Psoas muscle (tissue), 7 donors: ENCODE measurements at regions not wholly inside any gene's neighbourhood (a gene's known extent, or its start where the extent isn't known, plus 50 kb on each side); places are given as distances from the start of the nearest gene placed in this dataset.

ENCODE experiments used
- ATAC-seq, 4 donors: fragments of 200-7000 bp; cut with Tn5 transposase; one replicate each; pipeline ENCODE4 v1.9.1; 2020; ENCODE audit warnings: moderate library complexity in 3 of 4, mild to moderate bottlenecking in 2 of 4
- DNase-seq, 2 donors: peaks; one replicate each; pipeline ENCODE4 v3.0.0-alpha.2; 2020
- H3K27ac ChIP-seq: fragments of 200-600 bp; one replicate; pipeline ENCODE4 v1.8.0; 2022
- H3K27me3 ChIP-seq, 3 donors: fragments of 200-600 bp in 1 of 3; one replicate each; pipeline versions ENCODE4 v1.6.1 to v1.8.0; 2013 to 2022; ENCODE audit warnings: low read length in 2 of 3, mild to moderate bottlenecking in 2 of 3, moderate library complexity in 1 of 3; ENCODE audit not compliant: insufficient read depth in 3 of 3
- H3K36me3 ChIP-seq, 2 donors: fragments of 200-600 bp in 1 of 2; one replicate each; pipeline versions ENCODE4 v1.6.1 to v1.8.0; 2013 to 2022; ENCODE audit warnings: low read depth in 1 of 2, mild to moderate bottlenecking in 1 of 2, moderate library complexity in 1 of 2; ENCODE audit not compliant: insufficient read depth in 1 of 2
- H3K4me1 ChIP-seq: fragments of 200-600 bp; one replicate; pipeline ENCODE4 v1.8.0; 2022
- H3K4me3 ChIP-seq: fragments of 200-600 bp; one replicate; pipeline ENCODE4 v1.8.0; 2022; ENCODE audit warnings: mild to moderate bottlenecking
- H3K9me3 ChIP-seq: fragments of 200-600 bp; one replicate; pipeline ENCODE4 v1.8.0; 2022
- WGBS, 3 donors: extraction: QIAGEN DNeasy Blood & Tissue Kit; methylation state at CpG; one replicate each; pipeline versions ENCODE4 v1.1.6 to v1.1.7; 2013; 5-methylcytosine and 5-hydroxymethylcytosine counted together
- intact Hi-C, 2 donors: fragments of 100-400 bp; cut with DNase I; formaldehyde crosslinking; loops; one replicate each; pipeline versions ENCODE4 v1.11.0 to v1.14.2; 2022
- TF ChIP-seq, protein P1 (sequence below): fragments of 200-600 bp; IDR thresholded peaks from one replicate; pipeline ENCODE4 v1.8.0; 2022; ENCODE audit warnings: antibody characterized with exemption
- donor health status: healthy with polysubstance abuse.
- donor health status: DM: no; HTN: no; CAD: no; lungs with moderate emphysema.
- donor health status: Bipolar disorder and iron deficiency.
- donor health status: healthy.
- donor health status: DM: yes; HTN: yes; CAD: no.
- donor health status: DM: no; HTN: no; CAD: no.
- donor health status: DM: yes; HTN: yes; CAD: no.

DNA sequence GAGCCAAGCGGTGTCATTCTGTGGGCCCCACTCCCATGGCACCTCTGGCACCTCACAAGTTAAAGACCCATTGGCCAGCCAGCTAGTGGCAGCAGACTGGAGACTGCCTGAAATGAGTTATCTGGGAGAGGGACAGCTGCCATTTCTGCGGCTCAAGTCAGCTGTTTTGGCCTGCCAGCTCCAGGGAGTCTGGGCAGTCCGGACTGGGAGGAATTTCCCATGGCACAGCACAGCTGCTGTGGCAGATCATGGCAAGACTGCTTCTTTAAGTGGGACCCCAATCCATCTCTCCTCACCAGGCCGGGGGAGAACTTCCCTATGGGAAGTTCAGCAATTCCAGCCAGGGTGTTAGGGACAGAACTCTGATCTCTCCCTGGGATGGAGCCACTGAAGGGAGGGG lies 2187.6 kb upstream of the CELF4 start:
- Histone ChIP-seq H3K36me3 (no peaks in the 10 kb centered on the region), H3K9me3 (no peaks in the 10 kb centered on the region), H3K27ac (no peak overlapping the region), H3K4me1 (no peaks in the 10 kb centered on the region), H3K4me3 (no peak overlapping the region), H3K27me3 (no peaks in the 10 kb centered on the region)
- peak in 1 of 2 donors; percentile 29 for DNase-seq
- WGBS, 3 donors: 35 to 45% (median 35%) methylated on average over 4 of the region's 4 CpGs
- TF ChIP-seq, protein P1, sequence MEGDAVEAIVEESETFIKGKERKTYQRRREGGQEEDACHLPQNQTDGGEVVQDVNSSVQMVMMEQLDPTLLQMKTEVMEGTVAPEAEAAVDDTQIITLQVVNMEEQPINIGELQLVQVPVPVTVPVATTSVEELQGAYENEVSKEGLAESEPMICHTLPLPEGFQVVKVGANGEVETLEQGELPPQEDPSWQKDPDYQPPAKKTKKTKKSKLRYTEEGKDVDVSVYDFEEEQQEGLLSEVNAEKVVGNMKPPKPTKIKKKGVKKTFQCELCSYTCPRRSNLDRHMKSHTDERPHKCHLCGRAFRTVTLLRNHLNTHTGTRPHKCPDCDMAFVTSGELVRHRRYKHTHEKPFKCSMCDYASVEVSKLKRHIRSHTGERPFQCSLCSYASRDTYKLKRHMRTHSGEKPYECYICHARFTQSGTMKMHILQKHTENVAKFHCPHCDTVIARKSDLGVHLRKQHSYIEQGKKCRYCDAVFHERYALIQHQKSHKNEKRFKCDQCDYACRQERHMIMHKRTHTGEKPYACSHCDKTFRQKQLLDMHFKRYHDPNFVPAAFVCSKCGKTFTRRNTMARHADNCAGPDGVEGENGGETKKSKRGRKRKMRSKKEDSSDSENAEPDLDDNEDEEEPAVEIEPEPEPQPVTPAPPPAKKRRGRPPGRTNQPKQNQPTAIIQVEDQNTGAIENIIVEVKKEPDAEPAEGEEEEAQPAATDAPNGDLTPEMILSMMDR: no peak
- intact Hi-C loops: no loop called here
- ATAC-seq: no peak

DNA sequence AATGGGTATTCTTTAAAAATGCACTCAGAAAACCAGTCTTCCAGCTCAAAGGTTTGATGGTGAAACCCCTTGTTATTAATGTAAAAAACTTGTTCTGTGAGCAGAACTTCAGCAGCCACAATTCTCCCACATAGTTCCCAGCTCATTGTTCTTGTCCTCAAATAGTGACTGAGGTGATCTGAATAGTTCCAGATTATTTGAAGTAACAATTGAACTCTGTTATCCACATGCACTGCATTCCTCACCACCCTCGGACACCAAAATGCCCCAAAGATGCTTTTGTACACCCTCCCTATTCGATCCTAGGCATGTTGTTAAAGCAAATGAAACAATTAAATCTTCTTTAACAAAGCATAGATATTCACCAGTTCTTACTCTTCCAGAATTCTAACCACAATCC lies 2186.8 kb upstream of the CELF4 start:
- 20 to 33% (median 22%) methylated on average over 2 of the region's 2 CpGs for WGBS, 3 donors
- Histone ChIP-seq H3K9me3 (no peaks in the 10 kb centered on the region), H3K4me3 (no peak overlapping the region), H3K4me1 (no peaks in the 10 kb centered on the region), H3K36me3 (no peaks in the 10 kb centered on the region), H3K27me3 (no peaks in the 10 kb centered on the region), H3K27ac (no peak overlapping the region)
- no peak for DNase-seq
- no peak for ATAC-seq
- TF ChIP-seq, protein P1: no peak
- intact Hi-C loops: no loop called here

DNA sequence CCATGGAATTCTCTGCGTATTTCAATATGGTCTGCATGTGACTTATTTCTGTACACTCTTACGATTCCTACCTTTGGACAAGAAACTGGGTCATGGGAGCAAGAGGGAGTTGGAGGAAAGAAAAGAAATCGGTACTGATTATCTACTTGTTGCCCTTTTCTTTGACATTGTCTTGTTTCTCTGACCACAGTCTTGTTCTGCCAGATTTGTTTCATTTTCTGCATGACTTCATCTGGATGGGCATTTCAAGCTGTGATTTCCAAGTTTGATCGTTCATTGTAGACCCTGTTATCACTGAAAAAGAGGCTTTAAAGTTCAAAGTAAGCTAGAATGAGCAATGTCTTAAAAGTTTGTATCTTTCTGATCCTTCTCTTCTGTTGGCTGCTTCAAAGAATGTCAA lies 2186.3 kb upstream of the CELF4 start:
- TF ChIP-seq, protein P1: no peak
- H3K4me3 ChIP-seq: no peak overlapping the region
- no peaks in the 10 kb centered on the region for H3K9me3 ChIP-seq
- H3K27me3 ChIP-seq: no peaks in the 10 kb centered on the region
- ATAC-seq (no peak), DNase-seq (no peak)
- 43 to 62% (median 57%) methylated on average over 4 of the region's 4 CpGs for WGBS, 3 donors
- H3K27ac ChIP-seq: no peak overlapping the region
- intact Hi-C loops: no loop called here
- no peaks in the 10 kb centered on the region for H3K36me3 ChIP-seq
- H3K4me1 ChIP-seq: no peaks in the 10 kb centered on the region

DNA sequence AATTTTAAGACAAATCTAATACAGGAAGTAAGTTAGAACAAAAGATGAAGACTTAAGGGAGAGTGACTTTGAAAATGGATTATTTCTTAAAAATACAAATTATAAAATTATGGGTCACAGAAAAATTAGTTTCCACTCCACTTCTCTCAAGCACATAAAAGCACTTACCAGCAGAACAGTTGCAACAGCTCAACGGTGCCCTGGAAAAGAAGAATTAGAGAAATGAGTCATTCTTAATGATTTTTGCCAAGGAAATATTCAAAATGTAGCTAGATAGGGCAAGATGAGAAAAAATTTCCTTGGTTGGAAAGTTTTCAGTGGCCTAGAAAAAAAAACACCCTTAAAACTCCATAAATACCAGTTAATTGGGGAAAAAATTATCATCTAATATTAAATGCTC lies 2185.6 kb upstream of the CELF4 start:
- no peaks in the 10 kb centered on the region for H3K27me3 ChIP-seq
- 29 to 38% (median 35%) methylated on average over 1 of the region's 1 CpG for WGBS, 3 donors
- H3K4me3 ChIP-seq: no peak overlapping the region
- H3K36me3 ChIP-seq: no peaks in the 10 kb centered on the region
- TF ChIP-seq, protein P1: no peak
- no peak overlapping the region for H3K27ac ChIP-seq
- ATAC-seq (no peak), DNase-seq (no peak)
- H3K4me1 ChIP-seq: no peaks in the 10 kb centered on the region
- intact Hi-C loops: no loop called here
- no peaks in the 10 kb centered on the region for H3K9me3 ChIP-seq

DNA sequence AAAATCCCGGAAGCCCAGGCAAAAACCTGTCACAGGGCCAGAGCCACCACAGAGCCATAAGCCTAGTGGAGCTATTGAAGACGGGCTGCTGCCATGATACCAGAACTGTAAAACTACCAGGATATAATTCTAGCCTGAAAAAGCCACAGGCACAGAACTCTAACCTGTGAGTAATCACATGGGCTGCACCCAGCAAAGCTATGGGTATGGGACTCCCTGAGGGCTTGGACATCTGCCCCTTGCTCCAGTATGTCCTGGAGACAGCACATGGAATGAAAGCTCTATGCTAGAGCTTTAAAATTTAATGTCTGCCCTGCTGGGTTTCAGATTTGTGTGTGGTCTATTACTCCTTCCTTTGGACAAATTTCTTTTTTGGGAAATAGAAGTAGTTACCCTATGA lies 2183.6 kb upstream of the CELF4 start:
- DNase-seq (no peak), ATAC-seq (no peak)
- no peak overlapping the region for H3K4me3 ChIP-seq
- H3K27ac ChIP-seq: no peak overlapping the region
- intact Hi-C loops: no loop called here
- TF ChIP-seq, protein P1: no peak
- WGBS, 3 donors: 93 to 97% (median 95%) methylated on average over 2 of the region's 2 CpGs
- no peaks in the 10 kb centered on the region for H3K27me3 ChIP-seq
- no peaks in the 10 kb centered on the region for H3K9me3 ChIP-seq
- no peaks in the 10 kb centered on the region for H3K4me1 ChIP-seq
- no peaks in the 10 kb centered on the region for H3K36me3 ChIP-seq
